ENCODE measurements at regions not wholly inside any gene's neighbourhood (a gene's known extent, or its start where the extent isn't known, plus 50 kb on each side); places are given as distances from the start of the nearest gene placed in this dataset.

DNA sequence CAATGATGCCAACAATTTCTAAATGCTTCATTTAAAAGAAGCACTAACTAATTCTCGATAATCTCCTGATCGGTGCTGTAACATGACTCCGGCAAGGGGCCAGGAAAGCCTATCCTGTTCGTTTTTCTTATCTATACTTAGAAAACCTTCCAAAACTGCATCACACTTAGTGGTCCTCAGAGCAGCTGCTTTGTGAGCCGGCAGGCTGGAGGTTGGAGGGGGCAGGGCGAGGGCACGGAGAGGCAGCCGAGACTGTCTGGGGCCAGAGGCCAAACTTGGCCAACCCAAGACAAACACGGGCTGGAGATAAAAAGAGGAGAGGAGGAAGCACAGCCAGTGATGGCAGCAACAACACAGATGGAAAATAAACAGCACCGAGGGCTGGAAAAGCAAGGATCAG lies 455.7 kb downstream of the BCOR start:
- no peaks in the 10 kb centered on the region; a peak in 1 of 5 replicates for H3K4me1 ChIP-seq (replicated peaks in 1 of 2; ENCODE audit: control insufficient read depth in 2 of 2, insufficient read depth in 2 of 2, low read length in 2 of 2)
- TF ChIP-seq CTBP1 (IDR thresholded peaks at IDR 0.05; ENCODE audit: borderline replicate concordance) (peak; percentile 26; the same call in 1 of the 2 replicates), HOXB6 (CRISPR knock-in tag; IDR thresholded peaks at IDR 0.05; ENCODE audit: borderline replicate concordance) (no peak), CCAR2 (IDR thresholded peaks at IDR 0.05; ENCODE audit: low read depth, low read length) (no peak), ADNP (tag; IDR thresholded peaks at IDR 0.05) (no peak), ZFP36 (IDR thresholded peaks at IDR 0.05; ENCODE audit: low read depth, low read length, partially characterized antibody) (no peak), ARHGAP35 (IDR thresholded peaks at IDR 0.05; ENCODE audit: partially characterized antibody) (no peak), HMG20A (CRISPR knock-in tag; conservative IDR thresholded peaks at IDR 0.05) (no peak)
- TF ChIP-seq, protein P1, sequence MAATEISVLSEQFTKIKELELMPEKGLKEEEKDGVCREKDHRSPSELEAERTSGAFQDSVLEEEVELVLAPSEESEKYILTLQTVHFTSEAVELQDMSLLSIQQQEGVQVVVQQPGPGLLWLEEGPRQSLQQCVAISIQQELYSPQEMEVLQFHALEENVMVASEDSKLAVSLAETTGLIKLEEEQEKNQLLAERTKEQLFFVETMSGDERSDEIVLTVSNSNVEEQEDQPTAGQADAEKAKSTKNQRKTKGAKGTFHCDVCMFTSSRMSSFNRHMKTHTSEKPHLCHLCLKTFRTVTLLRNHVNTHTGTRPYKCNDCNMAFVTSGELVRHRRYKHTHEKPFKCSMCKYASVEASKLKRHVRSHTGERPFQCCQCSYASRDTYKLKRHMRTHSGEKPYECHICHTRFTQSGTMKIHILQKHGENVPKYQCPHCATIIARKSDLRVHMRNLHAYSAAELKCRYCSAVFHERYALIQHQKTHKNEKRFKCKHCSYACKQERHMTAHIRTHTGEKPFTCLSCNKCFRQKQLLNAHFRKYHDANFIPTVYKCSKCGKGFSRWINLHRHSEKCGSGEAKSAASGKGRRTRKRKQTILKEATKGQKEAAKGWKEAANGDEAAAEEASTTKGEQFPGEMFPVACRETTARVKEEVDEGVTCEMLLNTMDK (IDR thresholded peaks at IDR 0.05; ENCODE audit: borderline replicate concordance, insufficient read depth, low read depth, low read length, poor library complexity, severe bottlenecking), result no peak
- TF ChIP-seq, protein P2, sequence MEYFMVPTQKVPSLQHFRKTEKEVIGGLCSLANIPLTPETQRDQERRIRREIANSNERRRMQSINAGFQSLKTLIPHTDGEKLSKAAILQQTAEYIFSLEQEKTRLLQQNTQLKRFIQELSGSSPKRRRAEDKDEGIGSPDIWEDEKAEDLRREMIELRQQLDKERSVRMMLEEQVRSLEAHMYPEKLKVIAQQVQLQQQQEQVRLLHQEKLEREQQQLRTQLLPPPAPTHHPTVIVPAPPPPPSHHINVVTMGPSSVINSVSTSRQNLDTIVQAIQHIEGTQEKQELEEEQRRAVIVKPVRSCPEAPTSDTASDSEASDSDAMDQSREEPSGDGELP (CRISPR knock-in tag; IDR thresholded peaks at IDR 0.05; ENCODE audit: borderline replicate concordance), result peak; percentile 21; the same call in 1 of the 2 replicates
- TF ChIP-seq, protein P3, sequence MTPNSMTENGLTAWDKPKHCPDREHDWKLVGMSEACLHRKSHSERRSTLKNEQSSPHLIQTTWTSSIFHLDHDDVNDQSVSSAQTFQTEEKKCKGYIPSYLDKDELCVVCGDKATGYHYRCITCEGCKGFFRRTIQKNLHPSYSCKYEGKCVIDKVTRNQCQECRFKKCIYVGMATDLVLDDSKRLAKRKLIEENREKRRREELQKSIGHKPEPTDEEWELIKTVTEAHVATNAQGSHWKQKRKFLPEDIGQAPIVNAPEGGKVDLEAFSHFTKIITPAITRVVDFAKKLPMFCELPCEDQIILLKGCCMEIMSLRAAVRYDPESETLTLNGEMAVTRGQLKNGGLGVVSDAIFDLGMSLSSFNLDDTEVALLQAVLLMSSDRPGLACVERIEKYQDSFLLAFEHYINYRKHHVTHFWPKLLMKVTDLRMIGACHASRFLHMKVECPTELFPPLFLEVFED (CRISPR knock-in tag; conservative IDR thresholded peaks at IDR 0.05), result no peak
- TF ChIP-seq, protein P4, sequence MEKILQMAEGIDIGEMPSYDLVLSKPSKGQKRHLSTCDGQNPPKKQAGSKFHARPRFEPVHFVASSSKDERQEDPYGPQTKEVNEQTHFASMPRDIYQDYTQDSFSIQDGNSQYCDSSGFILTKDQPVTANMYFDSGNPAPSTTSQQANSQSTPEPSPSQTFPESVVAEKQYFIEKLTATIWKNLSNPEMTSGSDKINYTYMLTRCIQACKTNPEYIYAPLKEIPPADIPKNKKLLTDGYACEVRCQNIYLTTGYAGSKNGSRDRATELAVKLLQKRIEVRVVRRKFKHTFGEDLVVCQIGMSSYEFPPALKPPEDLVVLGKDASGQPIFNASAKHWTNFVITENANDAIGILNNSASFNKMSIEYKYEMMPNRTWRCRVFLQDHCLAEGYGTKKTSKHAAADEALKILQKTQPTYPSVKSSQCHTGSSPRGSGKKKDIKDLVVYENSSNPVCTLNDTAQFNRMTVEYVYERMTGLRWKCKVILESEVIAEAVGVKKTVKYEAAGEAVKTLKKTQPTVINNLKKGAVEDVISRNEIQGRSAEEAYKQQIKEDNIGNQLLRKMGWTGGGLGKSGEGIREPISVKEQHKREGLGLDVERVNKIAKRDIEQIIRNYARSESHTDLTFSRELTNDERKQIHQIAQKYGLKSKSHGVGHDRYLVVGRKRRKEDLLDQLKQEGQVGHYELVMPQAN (IDR thresholded peaks at IDR 0.05; ENCODE audit: borderline replicate concordance), result no peak
- FAIRE-seq (no peak), DNase-seq (ENCODE audit: extremely low read depth in 1 of 4, low spot score in 3 of 4) (peak in 1 of 4 experiments; percentile 30), ATAC-seq (peak; percentile 41; the same call in 2 of the 3 replicates)
- CTCF ChIA-PET (ENCODE audit: low intra/inter-chr PET ratio), result no interaction called here
- in situ Hi-C loops (cut with MboI), result no loop called here
- H3K79me2 ChIP-seq (ENCODE audit: control insufficient read depth, insufficient read depth, low read length), result no peaks in the 10 kb centered on the region
- no peaks in the 10 kb centered on the region for H3K9me1 ChIP-seq (ENCODE audit: control insufficient read depth, insufficient read depth, low read length)
- H3K27ac ChIP-seq (ENCODE audit: extremely low read depth, low read depth, low read length), result no peak overlapping the region
- H3K9ac ChIP-seq (ENCODE audit: insufficient read depth in 1 of 2, low read depth in 2 of 2, low read length in 2 of 2), result no peak overlapping the region
- no TSS peak for BruUV-seq (replicated peaks)
- 0% methylated on average over 8 of the region's 10 CpGs for WGBS (ENCODE audit: insufficient coverage, low coverage, missing lambda C conversion rate)
- intact Hi-C loops (cut with micrococcal nuclease), result no loop called here
- H3K9me3 ChIP-seq (replicated peaks; ENCODE audit: control insufficient read depth, insufficient read depth, low read depth, low read length), result no peaks in the 10 kb centered on the region
- 0 out of 2 replicates have a peak overlapping the region, but pooled peaks have one; percentile 19 for H3K4me2 ChIP-seq (ENCODE audit: insufficient read depth, low read length)
- POLR2A ChIA-PET, result no interaction called here
- peak overlapping the region; percentile 41; the same call in 1 of the 2 replicates for H2AFZ ChIP-seq (ENCODE audit: low read depth, low read length)
- no peaks in the 10 kb centered on the region for H3K27me3 ChIP-seq (ENCODE audit: control insufficient read depth in 2 of 2, insufficient read depth in 2 of 2, low read length in 2 of 2)
- no peak overlapping the region for H3K4me3 ChIP-seq
- H4K20me1 ChIP-seq (replicated peaks; ENCODE audit: control insufficient read depth, insufficient read depth, low read length), result no peaks in the 10 kb centered on the region
- H3K36me3 ChIP-seq (ENCODE audit: control insufficient read depth, insufficient read depth, low read length), result no peaks in the 10 kb centered on the region
